WERI-Rb-1 (cell line): ENCODE measurements at regions not wholly inside any gene's neighbourhood (a gene's known extent, or its start where the extent isn't known, plus 50 kb on each side); places are given as distances from the start of the nearest gene placed in this dataset.

Experiments
- DNase-seq: peaks from one replicate; pipeline ENCODE4 v3.0.0-alpha.2; 2020
- H3K27ac ChIP-seq: fragments of 250-450 bp; sonication (Bioruptor Pico); 2 replicates; pipeline ENCODE4 v1.5.1; 2020; ENCODE audit warnings: mild to moderate bottlenecking, moderate library complexity
- H3K27me3 ChIP-seq: fragments of 250-450 bp; sonication (Bioruptor Pico); 2 replicates; pipeline ENCODE4 v1.5.1; 2021; ENCODE audit warnings: mild to moderate bottlenecking, low read depth, moderate library complexity; ENCODE audit not compliant: insufficient read depth, severe bottlenecking
- H3K36me3 ChIP-seq: fragments of 250-450 bp; sonication (Bioruptor Pico); 2 replicates; pipeline ENCODE4 v1.5.1; 2020; ENCODE audit warnings: mild to moderate bottlenecking, moderate library complexity
- H3K4me3 ChIP-seq: 2 replicates; pipeline ENCODE4 v1.5.1; 2011; ENCODE audit warnings: low read depth, mild to moderate bottlenecking, control low read depth, low read length
- H3K9me3 ChIP-seq: fragments of 250-450 bp; sonication (Bioruptor Pico); 2 replicates; pipeline ENCODE4 v1.5.1; 2021; ENCODE audit warnings: mild to moderate bottlenecking, moderate library complexity; ENCODE audit not compliant: severe bottlenecking
- CTCF ChIP-seq: IDR thresholded peaks from 2 replicates; pipeline ENCODE4 v1.5.1; 2011; ENCODE audit warnings: low read depth, mild to moderate bottlenecking, control low read depth, inconsistent platforms, low read length

- Histone ChIP-seq H3K36me3 (no peaks in the 10 kb centered on the region), H3K27ac (no peak overlapping the region), H3K9me3 (no peaks in the 10 kb centered on the region), H3K4me3 (peak overlapping the region; percentile 47), H3K27me3 (peaks cover 55% of the 10 kb centered on the region)
- DNase-seq = no peak
- TF ChIP-seq CTCF = no peak
These were observed 76.7 kb upstream of the IFNE start for GRCh38 chr9:21558615-21559401.

GRCh38 chr9:21559402-21560280 lies 77.5 kb upstream of the IFNE start:
- peaks cover 55% of the 10 kb centered on the region for H3K27me3 ChIP-seq

GRCh38 chr9:21560281-21560745 lies 78.2 kb upstream of the IFNE start:
- no peaks in the 10 kb centered on the region for H3K9me3 ChIP-seq
- no peak for TF ChIP-seq CTCF
- H3K4me3 ChIP-seq = no peak overlapping the region
- H3K27me3 ChIP-seq = peaks cover 54% of the 10 kb centered on the region
- no peaks in the 10 kb centered on the region for H3K36me3 ChIP-seq
- H3K27ac ChIP-seq = no peak overlapping the region
- DNase-seq = no peak

More at GRCh38 chr9:21559402-21560280, 77.5 kb upstream of the IFNE start:
- Histone ChIP-seq H3K36me3 (no peaks in the 10 kb centered on the region), H3K4me3 (peak overlapping the region; percentile 47), H3K9me3 (no peaks in the 10 kb centered on the region), H3K27ac (no peak overlapping the region)
- peak; percentile 34 for DNase-seq
- TF ChIP-seq CTCF = no peak

- H3K9me3 ChIP-seq = no peaks in the 10 kb centered on the region
- no peak for TF ChIP-seq CTCF
- no peak overlapping the region for H3K27ac ChIP-seq
These were observed 79.4 kb upstream of the IFNE start for GRCh38 chr9:21561502-21561901.

GRCh38 chr9:21564175-21564574 lies 82.1 kb upstream of the IFNE start:
- peaks cover 50% of the 10 kb centered on the region for H3K27me3 ChIP-seq
- DNase-seq = no peak
- no peak for TF ChIP-seq CTCF
- no peak overlapping the region for H3K4me3 ChIP-seq
- H3K9me3 ChIP-seq = no peaks in the 10 kb centered on the region
- H3K27ac ChIP-seq = no peak overlapping the region
- no peaks in the 10 kb centered on the region for H3K36me3 ChIP-seq

More at GRCh38 chr9:21561502-21561901, 79.4 kb upstream of the IFNE start:
- Histone ChIP-seq H3K36me3 (no peaks in the 10 kb centered on the region), H3K4me3 (no peak overlapping the region), H3K27me3 (peaks cover 53% of the 10 kb centered on the region)
- no peak for DNase-seq
